ENCODE measurements at regions not wholly inside any gene's neighbourhood (a gene's known extent, or its start where the extent isn't known, plus 50 kb on each side); places are given as distances from the start of the nearest gene placed in this dataset.

- no peak for TF ChIP-seq CTCF (IDR thresholded peaks at IDR 0.05; ENCODE audit: insufficient read depth, low read length, poor library complexity, severe bottlenecking)
- no peak overlapping the region for H3K4me3 ChIP-seq (replicated peaks; ENCODE audit: low read depth, low read length)
Measured at GRCh38 chr20:10935658-10936402, 262.0 kb upstream of the JAG1 start.

GRCh38 chr20:10936786-10937185 is 263.0 kb upstream of the JAG1 start:
- no peak overlapping the region for H3K4me3 ChIP-seq (replicated peaks; ENCODE audit: low read depth, low read length)
- no peaks in the 10 kb centered on the region for H3K36me3 ChIP-seq (ENCODE audit: control insufficient read depth, insufficient read depth, low read length)
- no peak for DNase-seq (ENCODE audit: extremely low read depth, insufficient read length)
- no peak for TF ChIP-seq CTCF (IDR thresholded peaks at IDR 0.05; ENCODE audit: insufficient read depth, low read length, poor library complexity, severe bottlenecking)
- no peaks in the 10 kb centered on the region for H3K27me3 ChIP-seq (replicated peaks; ENCODE audit: control insufficient read depth, insufficient read depth, low read length)

More at GRCh38 chr20:10935658-10936402, 262.0 kb upstream of the JAG1 start:
- no peak for DNase-seq (ENCODE audit: extremely low read depth, insufficient read length)
- Histone ChIP-seq H3K36me3 (ENCODE audit: control insufficient read depth, insufficient read depth, low read length) (no peaks in the 10 kb centered on the region), H3K27me3 (replicated peaks; ENCODE audit: control insufficient read depth, insufficient read depth, low read length) (no peaks in the 10 kb centered on the region)

- no peak for TF ChIP-seq CTCF (IDR thresholded peaks at IDR 0.05; ENCODE audit: insufficient read depth, low read length, poor library complexity, severe bottlenecking)
- Histone ChIP-seq H3K27me3 (replicated peaks; ENCODE audit: control insufficient read depth, insufficient read depth, low read length) (no peaks in the 10 kb centered on the region), H3K36me3 (ENCODE audit: control insufficient read depth, insufficient read depth, low read length) (no peaks in the 10 kb centered on the region), H3K4me3 (replicated peaks; ENCODE audit: low read depth, low read length) (no peak overlapping the region)
- no peak for DNase-seq (ENCODE audit: extremely low read depth, insufficient read length)
Measured at GRCh38 chr20:10939331-10939941, 265.6 kb upstream of the JAG1 start.

GRCh38 chr20:10940941-10941340 is 267.1 kb upstream of the JAG1 start:
- H3K36me3 ChIP-seq (ENCODE audit: control insufficient read depth, insufficient read depth, low read length), result no peaks in the 10 kb centered on the region
- H3K27me3 ChIP-seq (replicated peaks; ENCODE audit: control insufficient read depth, insufficient read depth, low read length), result no peaks in the 10 kb centered on the region
- TF ChIP-seq CTCF (IDR thresholded peaks at IDR 0.05; ENCODE audit: insufficient read depth, low read length, poor library complexity, severe bottlenecking), result no peak
- H3K4me3 ChIP-seq (replicated peaks; ENCODE audit: low read depth, low read length), result no peak overlapping the region
- peak; percentile 38 for DNase-seq (ENCODE audit: extremely low read depth, insufficient read length)

GRCh38 chr20:10943686-10944265 is 270.0 kb upstream of the JAG1 start:
- Histone ChIP-seq H3K36me3 (ENCODE audit: control insufficient read depth, insufficient read depth, low read length) (no peaks in the 10 kb centered on the region), H3K27me3 (replicated peaks; ENCODE audit: control insufficient read depth, insufficient read depth, low read length) (no peaks in the 10 kb centered on the region), H3K4me3 (replicated peaks; ENCODE audit: low read depth, low read length) (no peak overlapping the region)
- TF ChIP-seq CTCF (IDR thresholded peaks at IDR 0.05; ENCODE audit: insufficient read depth, low read length, poor library complexity, severe bottlenecking), result no peak
- no peak for DNase-seq (ENCODE audit: extremely low read depth, insufficient read length)
